ENCODE measurements at regions not wholly inside any gene's neighbourhood (a gene's known extent, or its start where the extent isn't known, plus 50 kb on each side); places are given as distances from the start of the nearest gene placed in this dataset.

DNA sequence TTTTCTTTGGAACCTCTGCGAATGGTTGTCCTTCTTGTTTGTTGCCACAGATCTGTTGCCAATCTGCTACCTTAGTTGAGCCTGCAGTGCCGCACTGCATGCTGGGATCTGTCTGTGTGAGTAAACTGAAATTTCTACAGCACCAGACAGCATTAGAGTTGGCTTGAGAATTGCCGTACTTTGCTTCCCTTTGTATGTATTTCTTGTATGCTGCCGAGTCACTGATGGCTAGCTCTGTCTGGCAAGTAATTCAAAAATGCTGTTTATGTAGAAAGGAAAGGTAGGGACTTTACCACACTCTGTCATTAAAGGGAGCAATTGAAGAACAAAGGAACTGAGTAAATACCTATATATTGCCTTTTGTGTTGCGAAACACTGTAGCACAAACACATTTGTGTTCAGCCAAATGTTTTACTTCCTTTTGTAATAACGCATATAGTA, 857.4 kb downstream of the USP25 start:
- DNase-seq (ENCODE audit: low read depth), result peak; percentile 47

DNA sequence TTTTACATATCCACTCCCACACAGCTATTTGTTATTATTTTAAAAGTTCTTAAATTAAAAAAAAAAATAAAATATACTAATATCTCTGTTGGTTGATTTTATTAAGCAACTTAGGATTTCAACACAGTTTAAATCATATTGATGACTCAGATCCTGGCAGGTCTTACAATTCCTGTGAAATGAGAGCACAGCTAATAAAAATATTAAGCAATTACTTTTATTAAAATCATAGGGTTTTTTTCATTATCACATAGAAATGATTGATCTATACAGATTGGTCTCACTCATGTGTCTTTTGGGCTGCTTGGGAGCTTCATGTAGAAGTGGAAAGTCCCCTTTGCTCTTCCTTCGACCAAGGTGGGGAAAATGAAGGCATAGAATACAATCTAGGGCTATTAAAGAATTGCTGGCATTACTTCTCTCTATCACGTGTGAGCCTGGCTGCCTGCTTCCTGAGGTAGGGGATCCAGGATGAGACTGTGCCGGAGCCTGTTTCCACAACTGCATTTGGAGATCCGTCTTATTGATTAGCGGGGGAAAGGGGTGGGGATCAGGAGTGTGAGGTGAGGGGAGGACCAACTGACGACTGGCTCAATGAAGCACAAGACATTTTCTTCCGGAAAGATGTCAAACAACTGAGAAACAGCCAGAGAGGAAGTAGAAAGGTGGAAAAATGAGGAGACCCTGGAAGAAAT, 858.0 kb downstream of the USP25 start:
- DNase-seq (ENCODE audit: low read depth), result peak; percentile 47

- DNase-seq (ENCODE audit: low read depth), result peak; percentile 59
These were observed 858.7 kb downstream of the USP25 start for GRCh38 chr21:16588433-16588860.

DNA sequence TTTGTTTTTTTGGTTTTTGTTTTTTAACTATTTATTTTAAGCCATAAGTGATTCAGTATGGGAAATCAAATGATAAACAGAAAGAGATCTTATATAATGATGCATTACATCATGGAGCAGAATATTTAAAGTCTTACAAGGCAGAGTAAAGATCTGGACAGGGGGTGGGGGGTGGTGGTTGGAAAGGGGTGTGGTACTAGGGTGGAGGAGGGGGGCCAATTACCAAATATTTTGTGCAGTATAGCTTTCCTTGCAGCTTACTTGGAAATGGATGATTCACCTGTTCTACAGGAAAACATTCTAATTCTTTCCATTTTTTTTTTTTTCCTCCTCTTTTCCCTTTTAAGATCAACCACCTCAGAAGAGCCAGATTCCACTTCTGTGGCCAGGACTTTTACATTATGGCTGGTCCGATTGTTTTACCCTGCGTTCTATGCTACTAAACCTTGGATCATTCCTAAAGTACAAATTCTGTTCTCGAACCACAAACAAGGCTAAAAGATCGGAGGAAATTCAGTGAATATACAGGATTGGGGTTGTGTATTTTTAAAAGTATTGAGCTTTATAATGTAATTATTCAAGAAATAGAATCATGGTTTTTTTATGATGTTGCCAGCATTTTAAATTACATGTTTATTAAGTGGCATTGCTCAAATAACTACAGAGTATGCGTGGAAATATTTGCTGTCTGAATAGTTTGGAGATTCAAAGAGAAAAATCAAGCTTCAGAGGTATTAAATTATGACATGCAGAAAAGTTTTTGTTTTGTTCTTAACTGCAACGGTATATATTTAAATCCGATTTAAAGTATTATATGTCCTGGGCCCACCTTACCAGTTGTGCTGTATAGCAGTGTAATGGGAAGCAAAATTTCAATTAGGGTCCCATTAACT, 859.5 kb downstream of the USP25 start:
- DNase-seq (ENCODE audit: low read depth), result no peak

- no peak for DNase-seq (ENCODE audit: low read depth)
These were observed 860.4 kb downstream of the USP25 start for GRCh38 chr21:16590186-16590585.

GRCh38 chr21:16590641-16591292, 861.0 kb downstream of the USP25 start:
- DNase-seq (ENCODE audit: low read depth), result no peak

DNA sequence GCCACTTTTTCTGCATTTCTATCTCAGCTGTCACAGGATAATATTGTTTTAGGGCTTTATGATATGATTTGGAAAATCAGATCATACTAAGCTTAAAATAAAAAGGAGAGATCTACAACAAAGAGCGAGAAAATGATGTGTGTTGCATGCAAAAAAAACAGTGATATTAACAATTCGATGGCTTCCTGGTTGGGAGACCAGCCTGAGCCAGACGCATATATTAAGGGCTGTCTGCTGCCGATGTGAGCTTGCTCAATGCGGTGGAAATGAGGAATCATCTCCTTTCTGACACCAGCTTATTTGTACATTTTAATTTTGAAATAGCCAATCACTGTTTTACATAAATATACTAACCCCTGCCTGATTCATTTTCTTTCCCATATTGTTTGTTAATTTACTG, 862.6 kb downstream of the USP25 start:
- no peak for DNase-seq (ENCODE audit: low read depth)

DNA sequence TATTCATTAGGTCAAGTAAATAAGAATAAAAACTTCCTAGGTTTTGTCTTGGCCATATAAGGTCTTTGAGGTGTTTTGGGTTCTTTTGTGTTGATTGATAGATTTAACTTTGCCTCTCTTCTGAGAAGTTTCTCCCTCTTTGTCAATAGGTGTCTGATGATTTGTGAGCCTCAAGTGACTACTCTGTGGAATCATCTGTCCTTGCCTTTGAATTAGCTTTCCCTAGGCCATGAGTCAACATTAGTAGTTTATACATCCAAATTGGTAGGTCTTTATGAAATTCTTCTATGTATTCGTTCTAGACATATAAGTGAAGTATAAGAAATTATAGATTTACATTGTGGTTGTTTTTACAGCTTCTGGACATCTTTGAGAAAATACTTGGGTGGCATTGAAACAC, 864.4 kb downstream of the USP25 start:
- DNase-seq (ENCODE audit: low read depth), result no peak

- no peak for DNase-seq (ENCODE audit: low read depth)
These were observed 866.6 kb downstream of the USP25 start for GRCh38 chr21:16596369-16596768.

DNA sequence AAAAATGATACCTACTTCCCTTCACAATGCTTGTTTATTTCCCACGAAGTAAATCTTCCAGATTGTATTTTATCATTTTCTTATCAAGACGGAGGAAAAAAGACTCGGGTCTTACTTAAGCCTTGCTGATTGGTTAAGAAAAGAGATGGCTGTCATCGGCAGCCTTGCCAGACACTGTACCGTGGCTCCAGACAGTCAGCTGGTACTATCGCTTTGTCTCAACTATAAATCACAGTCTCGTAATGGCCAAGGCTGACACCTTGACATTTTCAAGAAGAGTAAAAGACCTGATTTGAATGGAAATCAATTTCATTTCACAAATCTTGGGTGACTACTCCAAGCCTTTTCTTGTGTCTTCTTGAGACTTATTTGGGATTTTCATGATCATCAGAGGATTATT, 868.0 kb downstream of the USP25 start:
- no peak for DNase-seq (ENCODE audit: low read depth)

DNA sequence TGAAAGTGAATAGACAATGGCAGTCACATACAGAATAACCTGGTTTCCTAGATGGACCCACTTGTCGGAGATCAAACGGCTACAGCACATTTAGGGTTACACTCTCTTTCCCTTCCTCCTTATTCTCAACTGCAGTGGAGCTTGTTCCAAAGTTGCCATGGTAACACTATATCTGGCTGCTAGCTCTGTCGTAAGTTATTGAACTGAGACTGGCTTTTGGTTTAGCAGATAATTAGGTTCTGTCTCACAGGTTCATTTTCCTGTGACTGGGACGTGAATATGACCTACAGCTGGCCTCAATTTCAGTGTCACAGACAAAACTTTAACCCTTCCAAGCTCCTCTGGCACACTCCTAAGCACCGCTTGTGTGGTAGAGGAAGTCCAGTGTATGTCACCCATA, 875.8 kb downstream of the USP25 start:
- DNase-seq (ENCODE audit: low read depth), result peak; percentile 12

GRCh38 chr21:16606271-16606670, 876.5 kb downstream of the USP25 start:
- no peak for DNase-seq (ENCODE audit: low read depth)

GRCh38 chr21:16608209-16608830, 878.5 kb downstream of the USP25 start:
- no peak for DNase-seq (ENCODE audit: low read depth)

- DNase-seq (ENCODE audit: low read depth), result no peak
These were observed 889.5 kb downstream of the USP25 start for GRCh38 chr21:16619281-16619680.

- DNase-seq (ENCODE audit: low read depth), result no peak
These were observed 891.1 kb downstream of the USP25 start for GRCh38 chr21:16620786-16621320.

DNA sequence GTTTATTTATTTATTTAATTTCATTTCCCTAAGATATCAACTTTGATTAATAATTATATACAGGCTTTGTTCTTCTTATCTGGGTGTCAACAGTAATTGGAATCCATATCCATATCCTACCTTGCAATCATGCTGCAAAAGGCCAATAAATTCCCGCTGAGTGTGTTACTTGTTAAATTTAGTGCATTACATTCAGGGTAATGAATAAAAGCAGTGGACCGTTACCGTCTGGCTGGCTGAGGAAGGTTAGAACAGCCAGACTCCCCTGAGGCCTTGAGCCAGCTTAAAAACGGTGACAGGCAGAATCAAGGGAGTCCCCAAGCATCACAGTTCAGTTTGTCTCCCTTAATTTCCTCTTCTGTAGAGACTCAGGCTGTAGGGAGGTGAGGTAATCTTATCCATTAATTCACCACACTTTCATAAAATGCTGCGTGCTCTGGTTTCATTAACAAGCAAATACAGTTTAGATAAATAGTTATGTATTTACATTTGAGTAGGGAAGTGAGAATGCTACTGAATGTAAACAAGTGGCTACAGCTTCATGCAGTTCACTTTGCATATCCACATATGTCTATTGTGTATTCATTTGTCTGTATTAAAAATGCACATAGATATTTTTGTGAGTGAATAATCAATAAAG, 888.2 kb upstream of the CXADR start:
- no peak for DNase-seq (ENCODE audit: low read depth)

- no peak for DNase-seq (ENCODE audit: low read depth)
These were observed 887.4 kb upstream of the CXADR start for GRCh38 chr21:16625491-16625890.

- no peak for DNase-seq (ENCODE audit: low read depth)
These were observed 878.9 kb upstream of the CXADR start for GRCh38 chr21:16633831-16634459.

GRCh38 chr21:16634515-16634914, 878.3 kb upstream of the CXADR start:
- DNase-seq (ENCODE audit: low read depth), result no peak

DNA sequence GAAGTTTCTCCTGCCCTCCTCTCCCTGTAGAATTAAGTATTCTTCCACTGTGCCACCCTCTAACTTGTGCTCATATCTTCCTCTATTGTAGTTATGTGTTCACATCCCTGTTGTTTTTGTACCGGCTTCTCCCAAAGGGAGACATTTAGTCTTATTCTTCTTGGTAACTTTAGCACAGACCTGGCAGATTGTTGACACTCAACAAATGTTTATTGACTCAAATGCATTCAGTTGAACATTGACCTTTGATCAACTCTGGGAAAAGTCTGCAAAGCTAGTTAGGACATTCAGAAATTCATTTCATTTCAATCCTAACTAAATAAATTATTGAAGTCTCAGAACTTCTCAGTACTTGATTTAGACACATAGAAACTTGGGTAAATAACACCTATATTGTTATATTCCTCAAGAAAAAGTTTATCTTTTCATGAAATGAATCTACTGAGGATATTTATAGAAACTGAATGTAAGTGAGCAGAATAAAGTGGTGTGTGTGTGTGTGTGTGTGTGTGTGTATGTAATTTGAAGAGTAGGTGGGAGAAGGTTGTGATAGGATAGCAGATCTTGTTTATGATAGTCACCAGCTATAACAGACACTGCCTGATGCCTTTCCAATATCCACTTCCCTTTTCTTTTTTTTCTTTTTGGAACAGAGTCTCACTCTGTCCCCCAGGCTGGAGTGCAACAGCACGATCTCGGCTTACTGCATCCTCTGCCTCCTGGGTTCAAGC, 872.4 kb upstream of the CXADR start:
- no peak for DNase-seq (ENCODE audit: low read depth)
